ENCODE measurements at regions not wholly inside any gene's neighbourhood (a gene's known extent, or its start where the extent isn't known, plus 50 kb on each side); places are given as distances from the start of the nearest gene placed in this dataset.

GRCh38 chr10:131849591-131850382 is 51.0 kb upstream of the PPP2R2D start:
- Histone ChIP-seq H2BK15ac (ENCODE audit: low read depth, low read length) (no peak overlapping the region), H3K9me3 (ENCODE audit: control insufficient read depth, low read depth, low read length) (no peaks in the 10 kb centered on the region), H4K8ac (replicated peaks; ENCODE audit: insufficient read length, low read depth, low read length) (no peak overlapping the region), H2AFZ (ENCODE audit: low read length) (no peak overlapping the region), H3T11ph (ENCODE audit: low read length) (no peak overlapping the region), H3K79me1 (ENCODE audit: insufficient read depth, low read depth, low read length, poor library complexity, severe bottlenecking) (no peaks in the 10 kb centered on the region), H2BK5ac (ENCODE audit: insufficient read length, low read length) (no peak overlapping the region), H4K91ac (ENCODE audit: insufficient read length, low read depth, low read length) (no peak overlapping the region), H4K5ac (ENCODE audit: insufficient read length, low read depth, low read length) (no peak overlapping the region), H2AK5ac (ENCODE audit: insufficient read length, low read length) (no peak overlapping the region), H3K27me3 (ENCODE audit: insufficient read depth, low read length) (no peaks in the 10 kb centered on the region), H3K27ac (ENCODE audit: insufficient read length, low read depth, low read length) (no peak overlapping the region), H3K4me2 (ENCODE audit: insufficient read depth, insufficient read length, low read length) (no peak overlapping the region), H3K4me1 (ENCODE audit: insufficient read depth, low read length) (no peaks in the 10 kb centered on the region), H3K9ac (ENCODE audit: extremely low read depth, insufficient read length, low read length) (no peak overlapping the region), H3K18ac (ENCODE audit: insufficient read length, low read depth, low read length) (no peak overlapping the region), H2BK120ac (ENCODE audit: low read depth, low read length, poor library complexity, severe bottlenecking) (no peak overlapping the region), H3K56ac (ENCODE audit: insufficient read length, low read depth, low read length) (no peak overlapping the region), H2BK12ac (ENCODE audit: insufficient read length, low read depth, low read length) (no peak overlapping the region), H3K14ac (ENCODE audit: insufficient read depth, low read length) (no peak overlapping the region), H3K23ac (ENCODE audit: insufficient read length, low read depth, low read length) (no peak overlapping the region), H4K20me1 (ENCODE audit: control insufficient read depth, insufficient read depth, insufficient read length) (no peaks in the 10 kb centered on the region), H3K79me2 (ENCODE audit: insufficient read depth, low read length) (no peaks in the 10 kb centered on the region), H3K4ac (ENCODE audit: low read depth, low read length) (no peak overlapping the region), H3K23me2 (ENCODE audit: insufficient read length, low read depth, low read length, poor library complexity, severe bottlenecking) (no peaks in the 10 kb centered on the region), H2BK20ac (ENCODE audit: low read depth, low read length, poor library complexity, severe bottlenecking) (no peak overlapping the region)
- no CpG with 5 or more reads among the region's 29 CpGs for WGBS (ENCODE audit: extremely low coverage, insufficient read length, low lambda C conversion rate)
- DNase-seq, result peak; percentile 23
- no peak for TF ChIP-seq CTCF (conservative IDR thresholded peaks at IDR 0.05)
- no peaks in the 10 kb centered on the region for H3K4me1 Mint-ChIP-seq
- H3K4me3 Mint-ChIP-seq, result no peak overlapping the region
- H3K9me3 Mint-ChIP-seq, result peaks cover 6 to 7% of the 10 kb centered on the region in 2 experiments; a peak in 3 of 5 replicates
- no peaks in the 10 kb centered on the region; a peak in 1 of 7 replicates for H3K36me3 Mint-ChIP-seq (ENCODE audit: insufficient read depth in 1 of 3, low read depth in 3 of 3)
- no peaks in the 10 kb centered on the region for H3K27me3 Mint-ChIP-seq (ENCODE audit: low read depth)
- H3K27ac Mint-ChIP-seq, result no peak overlapping the region
